ENCODE measurements at regions not wholly inside any gene's neighbourhood (a gene's known extent, or its start where the extent isn't known, plus 50 kb on each side); places are given as distances from the start of the nearest gene placed in this dataset.
A peak's percentile ranks its signal among the peaks of the same experiment; 100 is the strongest.

- H3K4me3 ChIP-seq (ENCODE audit: low read depth, low read length): no peak overlapping the region
- TF ChIP-seq CTCF (conservative IDR thresholded peaks at IDR 0.05; ENCODE audit: low read depth, low read length): no peak
- DNase-seq (ENCODE audit: low read depth): no peak
These were observed 389.9 kb downstream of the SOX11 start for GRCh38 chr2:6081955-6082624.

- DNase-seq (ENCODE audit: low read depth): no peak
These were observed 390.4 kb downstream of the SOX11 start for GRCh38 chr2:6082625-6083018.

GRCh38 chr2:6083136-6083535 lies 391.0 kb downstream of the SOX11 start:
- TF ChIP-seq CTCF (conservative IDR thresholded peaks at IDR 0.05; ENCODE audit: low read depth, low read length): no peak
- DNase-seq (ENCODE audit: low read depth): peak; percentile 32
- no peak overlapping the region for H3K4me3 ChIP-seq (ENCODE audit: low read depth, low read length)

More at GRCh38 chr2:6082625-6083018, 390.4 kb downstream of the SOX11 start:
- H3K4me3 ChIP-seq (ENCODE audit: low read depth, low read length): no peak overlapping the region
- no peak for TF ChIP-seq CTCF (conservative IDR thresholded peaks at IDR 0.05; ENCODE audit: low read depth, low read length)

GRCh38 chr2:6089474-6089873 lies 397.3 kb downstream of the SOX11 start:
- no peak for DNase-seq (ENCODE audit: low read depth)
- no peak overlapping the region for H3K4me3 ChIP-seq (ENCODE audit: low read depth, low read length)
- no peak for TF ChIP-seq CTCF (conservative IDR thresholded peaks at IDR 0.05; ENCODE audit: low read depth, low read length)

- no peak for DNase-seq (ENCODE audit: low read depth)
- H3K4me3 ChIP-seq (ENCODE audit: low read depth, low read length): no peak overlapping the region
- TF ChIP-seq CTCF (conservative IDR thresholded peaks at IDR 0.05; ENCODE audit: low read depth, low read length): no peak
These were observed 411.2 kb downstream of the SOX11 start for GRCh38 chr2:6103372-6103771.

GRCh38 chr2:6103949-6104348 lies 411.8 kb downstream of the SOX11 start:
- no peak for TF ChIP-seq CTCF (conservative IDR thresholded peaks at IDR 0.05; ENCODE audit: low read depth, low read length)
- no peak for DNase-seq (ENCODE audit: low read depth)
- H3K4me3 ChIP-seq (ENCODE audit: low read depth, low read length): no peak overlapping the region

- no peak for DNase-seq (ENCODE audit: low read depth)
- no peak for TF ChIP-seq CTCF (conservative IDR thresholded peaks at IDR 0.05; ENCODE audit: low read depth, low read length)
- no peak overlapping the region for H3K4me3 ChIP-seq (ENCODE audit: low read depth, low read length)
These were observed 415.1 kb downstream of the SOX11 start for GRCh38 chr2:6107290-6107689.

Data from choroid plexus epithelial cell (primary cell).